GM12878 (cell line): ENCODE measurements at regions not wholly inside any gene's neighbourhood (a gene's known extent, or its start where the extent isn't known, plus 50 kb on each side); places are given as distances from the start of the nearest gene placed in this dataset.

ENCODE experiments used
- ATAC-seq: fragments of 200-7000 bp; cut with Tn5 transposase; 3 replicates; pipeline ENCODE4 v1.9.1; 2020; ENCODE audit warnings: mild to moderate bottlenecking, moderate library complexity
- BruUV-seq: library from RNA; stranded (reverse); fragments of 400-500 nt; replicated peaks from 2 replicates; lab custom pipeline; 2021; lab: Mats Ljungman, UMichigan
- CTCF ChIA-PET: fragments of 300-600 bp; sonication (Branson Sonifier 250); formaldehyde crosslinking; extraction: SDS; loops from one replicate; lab custom pipeline; 2021; ENCODE audit warnings: inconsistent platforms; lab: Yijun Ruan, JAX
- POLR2A ChIA-PET: fragments of 350-600 bp; formaldehyde crosslinking; extraction: SDS; loops from one replicate; lab custom pipeline; 2021; ENCODE audit warnings: inconsistent platforms; lab: Charles Lee
- RAD21 ChIA-PET: fragments of 300-600 bp; sonication (Branson Sonifier 250); formaldehyde crosslinking; loops from one replicate; lab custom pipeline; 2023; ENCODE audit warnings: antibody characterized with exemption; ENCODE audit not compliant: unreplicated experiment; lab: Charles Lee
- SMC1A ChIA-PET: fragments of 300-600 bp; sonication (Branson Sonifier 250); formaldehyde crosslinking; loops from one replicate; lab custom pipeline; 2023; ENCODE audit not compliant: unreplicated experiment, uncharacterized antibody; lab: Charles Lee
- DNase-seq: peaks from one replicate; pipeline ENCODE4 v3.0.0-alpha.2; 2011; ENCODE audit warnings: low read depth, low spot score
- FAIRE-seq: peaks from 3 replicates; lab custom pipeline; 2011; peaks lifted over from hg19 to GRCh38; lab: Jason Lieb, UNC
- H2AFZ ChIP-seq: 2 replicates; pipeline ENCODE4 v1.6.0; 2011; ENCODE audit warnings: low read depth, low read length, control low read depth; ENCODE audit not compliant: control insufficient read depth
- H3K27ac ChIP-seq: 2 replicates; pipeline ENCODE4 v1.5.1; 2011; ENCODE audit warnings: control low read depth; ENCODE audit not compliant: control insufficient read depth, insufficient read depth
- H3K27me3 ChIP-seq, 2 experiments: replicated peaks in 1 of 2; 2 replicates each; pipeline versions ENCODE4 v1.6.0 to v1.6.1; 2011; ENCODE audit warnings: low read length in 1 of 2; ENCODE audit not compliant: control insufficient read depth in 2 of 2, insufficient read depth in 2 of 2
- H3K36me3 ChIP-seq, 2 experiments: 2 replicates each; pipeline ENCODE4 v1.5.1; 2011; ENCODE audit warnings: low read length in 1 of 2; ENCODE audit not compliant: control insufficient read depth in 2 of 2, insufficient read depth in 2 of 2
- H3K4me1 ChIP-seq: 2 replicates; pipeline ENCODE4 v1.6.1; 2011; ENCODE audit warnings: mild to moderate bottlenecking, low read length, moderate library complexity, mixed read lengths; ENCODE audit not compliant: control insufficient read depth, insufficient read depth
- H3K4me2 ChIP-seq: 2 replicates; pipeline ENCODE4 v1.6.0; 2011; ENCODE audit warnings: control low read depth; ENCODE audit not compliant: control insufficient read depth, insufficient read depth
- H3K4me3 ChIP-seq: fragments of 200-600 bp; sonication (generic); 2 replicates; pipeline ENCODE4 v1.5.1; 2016
- H3K79me2 ChIP-seq: 2 replicates; pipeline ENCODE4 v1.6.0; 2011; ENCODE audit warnings: low read length; ENCODE audit not compliant: control insufficient read depth, insufficient read depth
- H3K9ac ChIP-seq: 2 replicates; pipeline ENCODE4 v1.8.0; 2011; ENCODE audit warnings: low read length, control low read depth, mixed read lengths; ENCODE audit not compliant: control insufficient read depth, insufficient read depth
- H3K9me3 ChIP-seq: replicated peaks from 3 replicates; pipeline ENCODE4 v1.5.1; 2011; ENCODE audit warnings: mild to moderate bottlenecking, low read length; ENCODE audit not compliant: control insufficient read depth, insufficient read depth
- H4K20me1 ChIP-seq: 2 replicates; pipeline ENCODE4 v1.6.0; 2011; ENCODE audit not compliant: control insufficient read depth, insufficient read depth
- CHD1 ChIP-seq: IDR thresholded peaks from 2 replicates; pipeline ENCODE4 v1.6.1; 2012; ENCODE audit warnings: low read depth, low read length, improper control_type of control experiment
- CUX1 ChIP-seq: IDR thresholded peaks from 2 replicates; pipeline ENCODE4 v1.6.1; 2012; ENCODE audit warnings: improper control_type of control experiment, low read depth, low read length; ENCODE audit not compliant: insufficient replicate concordance
- EZH2 ChIP-seq: IDR thresholded peaks from 2 replicates; pipeline ENCODE4 v1.6.1; 2012; ENCODE audit warnings: low read depth, mild to moderate bottlenecking, control low read depth, inconsistent platforms, low read length, borderline replicate concordance; ENCODE audit not compliant: control insufficient read depth
- FOS ChIP-seq: IDR thresholded peaks from 3 replicates; pipeline ENCODE4 v1.6.1; 2011; ENCODE audit warnings: borderline replicate concordance; ENCODE audit not compliant: insufficient read length; ENCODE audit errors: extremely low read depth
- MEF2B ChIP-seq: fragments of 450-650 bp; IDR thresholded peaks from 2 replicates; pipeline ENCODE4 v1.6.1; 2018; ENCODE audit warnings: mild to moderate bottlenecking, moderate library complexity; ENCODE audit not compliant: partially characterized antibody, poor library complexity, severe bottlenecking
- MLLT1 ChIP-seq: fragments of 450-650 bp; IDR thresholded peaks from 2 replicates; pipeline ENCODE4 v1.6.1; 2016; ENCODE audit warnings: mild to moderate bottlenecking
- NFXL1 ChIP-seq: fragments of 450-650 bp; IDR thresholded peaks from 2 replicates; pipeline ENCODE4 v1.6.1; 2017; ENCODE audit warnings: antibody characterized with exemption, mild to moderate bottlenecking, borderline replicate concordance
- RELB ChIP-seq: fragments of 450-650 bp; IDR thresholded peaks from 2 replicates; pipeline ENCODE4 v1.6.1; 2017; ENCODE audit warnings: low read depth, mild to moderate bottlenecking, moderate library complexity
- SMC3 ChIP-seq: IDR thresholded peaks from 2 replicates; pipeline ENCODE4 v1.6.1; 2011; ENCODE audit warnings: low read length, improper control_type of control experiment, borderline replicate concordance
- TBL1XR1 ChIP-seq: IDR thresholded peaks from 2 replicates; pipeline ENCODE4 v1.6.1; 2012; ENCODE audit warnings: low read depth, low read length, improper control_type of control experiment
- YBX1 ChIP-seq: fragments of 450-650 bp; IDR thresholded peaks from 2 replicates; pipeline ENCODE4 v1.6.1; 2016; ENCODE audit warnings: antibody characterized with exemption
- ZNF207 ChIP-seq: fragments of 450-650 bp; IDR thresholded peaks from 2 replicates; pipeline ENCODE4 v1.6.1; 2014; ENCODE audit warnings: antibody characterized with exemption, mild to moderate bottlenecking, borderline replicate concordance
- ZNF622 ChIP-seq: fragments of 450-650 bp; IDR thresholded peaks from 2 replicates; pipeline ENCODE4 v1.6.1; 2017; ENCODE audit warnings: mild to moderate bottlenecking, inconsistent platforms
- ZZZ3 ChIP-seq: IDR thresholded peaks from 2 replicates; pipeline ENCODE4 v1.6.1; 2011; ENCODE audit warnings: low read depth; ENCODE audit not compliant: control insufficient read depth, insufficient read length
- WGBS: methylation state at CpG from one replicate; pipeline ENCODE4 v1.1.6; 2016; ENCODE audit warnings: low lambda C conversion rate; ENCODE audit not compliant: insufficient replicate concordance, insufficient coverage; ENCODE audit errors: missing lambda C conversion rate; 5-methylcytosine and 5-hydroxymethylcytosine counted together
- in situ Hi-C: fragments of 300-500 bp; cut with MboI; formaldehyde crosslinking; loops from 9 replicates; pipeline ENCODE4 v1.14.3; 2018; ENCODE audit warnings: mixed read lengths
- intact Hi-C: fragments of 100-400 bp; cut with micrococcal nuclease; formaldehyde crosslinking; loops from one replicate; pipeline ENCODE4 v1.14.2; 2022; ENCODE audit not compliant: unreplicated experiment

GRCh38 chr4:74555843-74556242 lies 110.9 kb downstream of the AREG start (continued):
- TF ChIP-seq CHD1 = no peak
- no peak for TF ChIP-seq CUX1
- TF ChIP-seq EZH2 = no peak
- TF ChIP-seq MLLT1 = no peak
- TF ChIP-seq, all 136 proteins: peak for 0

GRCh38 chr4:74559853-74560252 lies 114.9 kb downstream of the AREG start:
- H3K4me2 ChIP-seq = no peak overlapping the region
- H3K79me2 ChIP-seq = no peaks in the 10 kb centered on the region
- H2AFZ ChIP-seq = no peak overlapping the region
- ChIA-PET CTCF (no interaction called here), RAD21 (no interaction called here), POLR2A (no interaction called here), SMC1A (no interaction called here)
- no peak overlapping the region for H3K27ac ChIP-seq
- no peak for FAIRE-seq
- intact Hi-C loops = no loop called here
- H3K9ac ChIP-seq = no peak overlapping the region
- no peak for ATAC-seq
- WGBS = 35% methylated on average over 1 of the region's 1 CpG
- in situ Hi-C loops = no loop called here
- DNase-seq = no peak
- H3K4me1 ChIP-seq = no peaks in the 10 kb centered on the region
- H3K36me3 ChIP-seq = no peaks in the 10 kb centered on the region
- H3K27me3 ChIP-seq = no peaks in the 10 kb centered on the region
- no peak overlapping the region for H3K4me3 ChIP-seq
- no peaks in the 10 kb centered on the region for H3K9me3 ChIP-seq
- no TSS peak for BruUV-seq
- no peaks in the 10 kb centered on the region for H4K20me1 ChIP-seq
- TF ChIP-seq MEF2B (no peak), YBX1 (no peak), NFXL1 (no peak), ZZZ3 (no peak), FOS (no peak), ZNF207 (no peak), RELB (no peak), ZNF622 (no peak), SMC3 (no peak), TBL1XR1 (no peak)
